WERI-Rb-1 (cell line): ENCODE measurements at regions not wholly inside any gene's neighbourhood (a gene's known extent, or its start where the extent isn't known, plus 50 kb on each side); places are given as distances from the start of the nearest gene placed in this dataset.

Source experiments
- DNase-seq: peaks from one replicate; pipeline ENCODE4 v3.0.0-alpha.2; 2020
- H3K27ac ChIP-seq: fragments of 250-450 bp; sonication (Bioruptor Pico); 2 replicates; pipeline ENCODE4 v1.5.1; 2020; ENCODE audit warnings: mild to moderate bottlenecking, moderate library complexity
- H3K27me3 ChIP-seq: fragments of 250-450 bp; sonication (Bioruptor Pico); 2 replicates; pipeline ENCODE4 v1.5.1; 2021; ENCODE audit warnings: mild to moderate bottlenecking, low read depth, moderate library complexity; ENCODE audit not compliant: insufficient read depth, severe bottlenecking
- H3K36me3 ChIP-seq: fragments of 250-450 bp; sonication (Bioruptor Pico); 2 replicates; pipeline ENCODE4 v1.5.1; 2020; ENCODE audit warnings: mild to moderate bottlenecking, moderate library complexity
- H3K4me3 ChIP-seq: 2 replicates; pipeline ENCODE4 v1.5.1; 2011; ENCODE audit warnings: low read depth, mild to moderate bottlenecking, control low read depth, low read length
- H3K9me3 ChIP-seq: fragments of 250-450 bp; sonication (Bioruptor Pico); 2 replicates; pipeline ENCODE4 v1.5.1; 2021; ENCODE audit warnings: mild to moderate bottlenecking, moderate library complexity; ENCODE audit not compliant: severe bottlenecking
- CTCF ChIP-seq: IDR thresholded peaks from 2 replicates; pipeline ENCODE4 v1.5.1; 2011; ENCODE audit warnings: low read depth, mild to moderate bottlenecking, control low read depth, inconsistent platforms, low read length

GRCh38 chr4:151866592-151866918 is 105.7 kb upstream of the GATB start:
- no peak overlapping the region for H3K27ac ChIP-seq
- TF ChIP-seq CTCF: no peak

GRCh38 chr4:151865744-151866591 is 105.2 kb upstream of the GATB start:
- H3K9me3 ChIP-seq: peaks cover 3% of the 10 kb centered on the region
- no peak for TF ChIP-seq CTCF
- H3K4me3 ChIP-seq: no peak overlapping the region
- H3K27ac ChIP-seq: no peak overlapping the region
- no peak for DNase-seq
- no peaks in the 10 kb centered on the region for H3K36me3 ChIP-seq
- peaks cover 92% of the 10 kb centered on the region for H3K27me3 ChIP-seq

More at GRCh38 chr4:151866592-151866918, 105.7 kb upstream of the GATB start:
- Histone ChIP-seq H3K27me3 (peaks cover 92% of the 10 kb centered on the region), H3K4me3 (no peak overlapping the region), H3K9me3 (peaks cover 3% of the 10 kb centered on the region), H3K36me3 (no peaks in the 10 kb centered on the region)
- no peak for DNase-seq

GRCh38 chr4:151865312-151865711 is 104.5 kb upstream of the GATB start:
- TF ChIP-seq CTCF: no peak
- H3K4me3 ChIP-seq: no peak overlapping the region
- H3K27ac ChIP-seq: no peak overlapping the region
- no peak for DNase-seq
- H3K27me3 ChIP-seq: peaks cover 92% of the 10 kb centered on the region
- no peaks in the 10 kb centered on the region for H3K36me3 ChIP-seq
- H3K9me3 ChIP-seq: peaks cover 3% of the 10 kb centered on the region

- H3K4me3 ChIP-seq: no peak overlapping the region
- no peak for TF ChIP-seq CTCF
- peaks cover 3% of the 10 kb centered on the region for H3K9me3 ChIP-seq
- DNase-seq: no peak
- no peaks in the 10 kb centered on the region for H3K36me3 ChIP-seq
- H3K27me3 ChIP-seq: peaks cover 96% of the 10 kb centered on the region
- H3K27ac ChIP-seq: no peak overlapping the region
Observed at GRCh38 chr4:151864068-151864467, 103.3 kb upstream of the GATB start.

GRCh38 chr4:151862766-151863165 is 102.0 kb upstream of the GATB start:
- DNase-seq: no peak
- Histone ChIP-seq H3K36me3 (no peaks in the 10 kb centered on the region), H3K9me3 (peaks cover 3% of the 10 kb centered on the region), H3K27ac (no peak overlapping the region), H3K4me3 (no peak overlapping the region), H3K27me3 (peaks cover 98% of the 10 kb centered on the region)
- TF ChIP-seq CTCF: no peak

- peaks cover 3% of the 10 kb centered on the region for H3K9me3 ChIP-seq
- H3K36me3 ChIP-seq: no peaks in the 10 kb centered on the region
- H3K4me3 ChIP-seq: no peak overlapping the region
- H3K27me3 ChIP-seq: peaks cover 96% of the 10 kb centered on the region
- no peak for DNase-seq
- TF ChIP-seq CTCF: no peak
- no peak overlapping the region for H3K27ac ChIP-seq
Observed at GRCh38 chr4:151860561-151861093, 99.8 kb upstream of the GATB start.
